Activated gamma-delta T cell treated with Interleukin-2 at 50 U/mL for 16 hours (primary cell): ENCODE measurements at regions not wholly inside any gene's neighbourhood (a gene's known extent, or its start where the extent isn't known, plus 50 kb on each side); places are given as distances from the start of the nearest gene placed in this dataset.
"Not testable (repeated sequence)": the region's sequence is repeated elsewhere in the genome, so short reads cannot be mapped to it uniquely, and the experiment has no call there.

Experiments used
- DNase-seq: peaks from one replicate; pipeline ENCODE4 v3.0.0-alpha.2; 2020

DNA sequence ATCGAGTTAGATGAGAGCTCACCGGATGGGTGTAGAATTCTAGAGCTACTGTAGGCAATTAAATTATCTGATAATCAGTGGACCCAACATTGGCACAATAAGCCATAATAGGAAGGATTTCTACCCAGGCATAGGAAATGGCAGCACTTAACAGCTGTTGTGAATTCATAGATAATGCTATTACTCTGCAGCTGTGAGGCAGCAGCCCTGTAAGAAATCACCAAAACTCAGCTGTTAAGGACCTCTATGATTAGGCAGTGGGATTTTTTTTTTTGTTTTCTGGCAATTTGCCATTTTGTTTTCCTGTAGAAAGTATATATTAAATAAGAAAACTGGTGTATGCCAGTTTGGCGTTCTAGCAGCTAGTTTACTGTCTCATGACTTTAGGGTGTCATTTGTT, 609.1 kb upstream of the SLC35B3 start:
- no peak for DNase-seq

DNA sequence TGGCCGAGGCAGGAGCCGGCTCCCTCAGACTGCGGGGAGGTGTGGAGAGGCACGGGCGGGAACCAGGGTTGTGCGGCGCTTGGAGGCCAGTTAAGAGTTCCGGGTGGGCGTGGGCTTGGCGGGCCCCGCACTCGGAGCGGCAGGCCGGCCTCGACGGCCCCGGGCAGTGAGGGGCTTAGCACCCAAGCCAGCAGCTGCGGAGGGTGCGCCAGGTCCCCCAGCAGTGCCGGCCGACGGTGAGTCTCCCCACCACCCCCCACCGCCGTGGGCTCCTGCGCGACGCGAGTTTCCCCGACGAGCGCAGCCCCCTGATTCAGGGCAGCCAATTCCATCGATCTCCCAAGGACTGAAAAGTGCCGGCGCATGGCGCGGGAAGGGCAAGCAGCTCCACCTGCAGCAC, 605.4 kb upstream of the SLC35B3 start:
- DNase-seq: no peak

DNA sequence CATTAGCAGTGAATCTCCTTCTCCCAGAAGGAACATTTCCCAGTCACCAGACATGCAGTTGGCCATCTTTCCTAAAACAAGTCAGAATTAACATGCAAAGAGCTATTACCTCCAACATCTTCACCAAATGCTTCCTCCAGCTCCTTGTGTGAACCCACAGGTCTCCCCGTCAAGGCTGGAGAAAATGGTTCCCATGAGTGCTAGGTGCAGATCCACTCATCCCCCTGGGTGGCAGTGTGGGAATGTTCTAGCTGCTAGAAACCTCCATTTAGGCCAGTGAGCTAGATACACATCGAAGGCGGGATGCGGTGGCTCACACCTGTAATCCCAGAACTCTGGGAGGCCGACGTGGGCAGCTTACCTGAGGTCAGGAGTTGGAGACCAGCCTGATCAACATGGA, 603.9 kb upstream of the SLC35B3 start:
- no peak for DNase-seq

DNA sequence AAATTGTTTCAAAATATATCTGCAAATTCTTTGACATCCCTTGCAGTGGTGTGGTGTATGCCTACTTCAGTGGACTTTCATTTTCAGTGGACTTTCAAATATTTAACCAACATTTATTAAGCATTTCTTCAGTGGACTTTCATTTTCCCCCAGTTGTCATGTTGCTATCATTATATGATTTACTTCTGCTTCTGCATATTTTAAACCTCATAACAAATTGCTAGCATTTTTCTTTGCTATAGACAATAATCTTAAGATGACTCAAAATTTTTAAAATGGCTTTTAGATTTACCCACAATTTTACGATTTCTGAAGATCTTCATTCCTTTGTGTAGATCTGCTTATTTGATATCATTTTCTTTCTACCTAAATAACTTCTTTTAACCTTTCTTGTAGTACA, 592.7 kb upstream of the SLC35B3 start:
- no peak for DNase-seq

DNA sequence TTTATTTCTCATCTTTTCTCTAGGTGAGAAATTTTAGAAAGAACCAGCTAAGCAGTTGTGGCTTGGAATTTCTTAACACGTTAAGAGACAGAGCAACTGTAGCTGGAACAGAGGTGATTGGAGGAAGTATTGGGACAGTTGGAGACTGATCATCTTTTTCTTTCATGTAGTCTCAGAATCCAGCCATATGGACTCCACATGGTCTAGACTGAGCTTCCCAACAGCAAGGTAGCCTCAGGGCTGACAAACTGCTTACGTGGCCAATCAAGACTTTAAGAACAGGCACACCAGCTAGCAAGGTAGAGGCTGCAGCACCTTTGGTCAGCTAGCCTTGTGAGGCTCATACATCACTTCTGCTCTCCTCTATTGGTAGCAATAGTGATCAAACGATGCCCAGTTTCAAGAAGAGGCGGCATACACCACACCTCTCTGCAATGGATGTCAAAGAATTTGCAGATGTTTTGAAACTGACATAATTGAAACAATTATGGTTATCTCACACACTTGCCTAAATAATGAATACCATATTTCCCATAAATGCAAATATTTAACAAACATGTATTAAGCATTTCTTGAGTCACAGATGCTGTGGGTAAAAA, 590.5 kb upstream of the SLC35B3 start:
- no peak for DNase-seq

DNA sequence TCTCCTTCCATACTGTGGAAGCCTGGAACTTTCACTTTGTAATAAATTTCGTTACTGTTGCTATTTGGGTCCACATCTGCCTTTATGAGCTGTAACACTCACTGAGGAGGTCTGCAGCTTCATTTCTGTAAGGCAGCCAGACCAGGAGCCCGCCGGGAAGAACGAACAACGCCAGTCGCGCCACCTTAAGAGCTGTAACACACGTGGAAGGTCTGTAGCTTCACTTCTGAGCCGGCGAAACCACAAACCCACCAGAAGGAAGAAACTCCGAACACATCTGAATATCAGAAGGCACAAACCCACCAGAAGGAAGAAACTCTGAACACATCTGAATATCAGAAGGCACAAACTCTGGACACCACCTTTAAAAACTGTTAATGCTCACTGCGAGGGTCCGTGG, 589.9 kb upstream of the SLC35B3 start:
- no peak for DNase-seq

DNA sequence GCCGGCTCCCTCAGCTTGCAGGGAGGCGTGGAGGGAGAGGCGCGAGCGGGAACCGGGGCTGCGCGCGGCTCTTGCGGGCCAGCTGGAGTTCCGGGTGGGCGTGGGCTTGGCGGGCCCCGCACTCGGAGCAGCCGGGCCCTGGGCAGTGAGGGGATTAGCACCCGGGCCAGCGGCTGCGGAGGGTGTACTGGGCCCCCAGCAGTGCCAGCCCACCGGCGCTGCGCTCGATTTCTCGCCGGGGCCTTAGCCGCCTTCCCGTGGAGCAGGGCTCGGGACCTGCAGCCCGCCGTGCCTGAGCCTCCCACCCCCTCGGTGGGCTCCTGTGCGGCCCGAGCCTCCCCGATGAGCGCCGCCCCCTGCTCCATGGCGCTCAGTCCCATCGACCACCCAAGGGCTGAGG, 588.9 kb upstream of the SLC35B3 start:
- DNase-seq: not testable (repeated sequence)

DNA sequence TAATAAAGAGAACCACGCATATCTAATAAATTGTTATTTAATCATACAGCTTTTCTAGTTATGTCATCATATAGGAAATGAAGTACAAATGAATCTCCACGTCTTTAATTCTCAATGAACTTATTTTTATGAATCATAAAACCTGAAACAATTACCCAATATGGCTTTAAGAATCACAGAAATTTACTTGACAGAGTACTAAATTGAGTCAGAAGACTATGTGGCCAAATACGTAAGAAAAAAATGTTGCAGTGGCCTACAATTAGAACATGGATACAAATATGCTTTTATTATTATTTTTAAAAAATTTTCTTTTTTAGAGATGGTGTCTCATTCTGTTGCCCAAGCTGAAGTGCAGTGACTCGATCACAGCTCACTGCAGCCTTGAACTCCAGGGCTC, 584.7 kb upstream of the SLC35B3 start:
- DNase-seq: no peak

DNA sequence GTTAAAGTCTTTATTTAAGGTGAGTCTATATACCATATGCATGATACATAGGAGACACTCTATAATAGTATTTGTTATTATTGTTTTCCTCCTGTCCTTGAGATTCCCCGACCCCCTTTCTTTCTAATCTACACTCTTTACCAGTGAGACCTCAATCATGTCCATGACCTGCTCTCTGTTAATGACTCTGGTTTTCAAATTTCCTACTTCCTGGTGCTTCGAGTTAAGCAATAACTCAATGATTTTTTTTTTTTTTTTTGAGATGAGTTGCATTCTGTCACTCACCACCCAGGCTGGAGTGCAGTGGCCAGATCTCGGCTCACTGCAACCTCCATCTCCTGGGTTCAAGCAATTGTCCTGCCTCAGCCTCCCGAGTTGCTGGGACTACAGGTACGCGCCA, 574.6 kb upstream of the SLC35B3 start:
- DNase-seq: no peak

DNA sequence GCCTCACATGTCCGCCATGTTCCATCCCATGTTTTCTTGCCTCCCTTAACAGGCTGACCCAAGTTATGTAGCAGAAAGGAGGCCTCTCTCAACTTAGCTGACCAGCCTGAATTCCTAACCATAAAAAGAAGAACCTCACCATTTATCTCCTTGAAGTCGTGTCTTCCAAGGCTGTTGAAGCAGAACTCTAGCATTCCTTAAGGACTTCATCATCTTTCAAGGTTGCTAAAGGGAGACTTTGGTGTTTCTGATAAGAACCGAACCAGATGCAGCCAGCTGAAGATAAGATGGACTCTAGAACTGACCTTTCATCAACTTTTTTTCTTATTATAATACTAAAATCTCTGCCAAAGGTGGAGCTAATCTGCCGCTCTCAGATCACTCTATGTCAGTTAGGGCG, 571.7 kb upstream of the SLC35B3 start:
- DNase-seq: no peak

DNA sequence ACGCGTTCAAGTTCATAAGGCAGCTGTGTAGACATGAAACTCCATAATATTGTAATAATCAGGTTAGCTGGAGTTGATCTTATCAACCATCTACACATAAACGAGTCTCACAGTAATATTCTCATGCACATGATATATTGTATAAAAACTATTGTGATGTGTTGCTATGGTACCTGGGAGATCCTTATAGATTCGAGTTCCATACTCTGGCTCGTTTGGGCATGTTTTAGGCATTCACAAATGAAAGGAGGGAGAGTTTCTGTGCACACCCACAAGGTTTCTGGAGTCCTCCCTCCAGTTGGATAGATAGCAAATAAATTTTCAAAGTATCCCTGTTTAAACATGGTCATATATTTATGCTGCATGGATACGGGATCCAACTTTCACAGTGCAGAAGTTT, 567.5 kb upstream of the SLC35B3 start:
- no peak for DNase-seq

DNA sequence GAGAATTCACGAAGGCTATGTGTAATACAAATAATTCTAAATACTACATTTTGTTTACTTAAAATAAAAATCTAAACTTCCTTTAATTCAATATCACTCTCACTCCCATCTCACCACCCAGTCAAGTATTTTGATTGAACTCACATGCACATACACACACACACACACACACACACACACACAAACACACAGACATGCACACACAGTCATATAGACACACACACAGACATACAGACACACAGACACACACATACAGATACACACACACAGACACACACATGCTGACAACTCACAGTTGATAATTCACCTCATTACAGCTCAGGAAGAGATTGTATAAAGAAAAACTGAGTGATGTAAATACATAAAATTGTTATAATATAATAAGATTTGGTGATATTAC, 559.8 kb upstream of the SLC35B3 start:
- DNase-seq: no peak

DNA sequence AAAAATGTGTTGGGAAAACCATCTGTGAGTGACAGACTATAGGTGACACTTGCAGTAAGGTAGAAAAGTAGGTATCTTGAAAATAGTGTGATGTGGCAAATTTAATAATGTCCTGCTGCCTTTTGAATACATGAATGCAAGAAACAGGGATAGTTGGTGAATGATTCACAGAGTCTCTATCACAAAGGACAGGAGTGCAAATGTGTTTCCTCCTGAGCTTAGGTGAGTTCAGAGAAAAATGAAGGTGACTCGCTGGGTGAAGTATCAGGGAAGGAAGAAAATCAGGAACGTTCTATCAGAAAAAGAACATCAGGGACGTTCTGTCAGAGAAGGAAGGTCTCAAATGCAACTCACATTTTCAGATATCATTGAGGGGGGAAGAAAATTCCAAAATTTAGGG, 557.8 kb upstream of the SLC35B3 start:
- DNase-seq: no peak

DNA sequence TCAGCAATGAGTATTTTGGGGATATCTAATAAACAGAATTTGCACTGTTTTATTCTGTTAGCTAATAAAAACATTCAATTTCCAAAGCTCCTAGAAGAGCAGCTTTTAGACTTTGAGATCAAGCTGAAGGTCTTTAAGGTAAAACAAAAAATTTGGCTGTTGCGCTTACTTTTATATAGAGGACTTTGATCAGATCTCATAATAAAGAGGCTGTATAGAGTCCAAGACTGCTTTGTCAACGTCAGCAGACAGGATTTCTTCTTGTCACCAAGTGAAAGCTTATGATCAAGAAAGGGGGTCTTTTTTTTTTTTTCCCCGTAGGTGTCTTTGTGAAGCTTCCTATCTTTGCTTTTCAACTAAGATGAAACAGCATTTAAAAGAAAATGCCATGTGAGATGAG, 556.5 kb upstream of the SLC35B3 start:
- DNase-seq: no peak

DNA sequence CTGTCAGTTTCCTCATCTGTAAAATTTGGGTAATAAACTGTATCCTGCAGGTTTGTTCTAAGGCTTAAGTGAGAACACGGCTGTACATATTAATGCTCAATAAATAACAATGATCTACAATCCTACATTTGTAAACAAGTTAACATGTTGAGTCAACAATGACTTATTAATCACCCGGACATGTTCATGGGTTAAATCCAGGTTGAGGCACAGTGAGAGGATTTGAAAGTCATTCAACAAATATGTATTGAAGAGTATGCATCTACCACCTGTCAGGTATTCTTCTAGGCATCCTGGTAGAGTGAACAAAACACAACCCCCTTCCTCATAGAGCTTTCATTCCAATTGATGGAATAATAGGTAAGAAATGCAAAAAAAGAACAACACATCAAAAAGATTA, 554.7 kb upstream of the SLC35B3 start:
- DNase-seq: no peak

DNA sequence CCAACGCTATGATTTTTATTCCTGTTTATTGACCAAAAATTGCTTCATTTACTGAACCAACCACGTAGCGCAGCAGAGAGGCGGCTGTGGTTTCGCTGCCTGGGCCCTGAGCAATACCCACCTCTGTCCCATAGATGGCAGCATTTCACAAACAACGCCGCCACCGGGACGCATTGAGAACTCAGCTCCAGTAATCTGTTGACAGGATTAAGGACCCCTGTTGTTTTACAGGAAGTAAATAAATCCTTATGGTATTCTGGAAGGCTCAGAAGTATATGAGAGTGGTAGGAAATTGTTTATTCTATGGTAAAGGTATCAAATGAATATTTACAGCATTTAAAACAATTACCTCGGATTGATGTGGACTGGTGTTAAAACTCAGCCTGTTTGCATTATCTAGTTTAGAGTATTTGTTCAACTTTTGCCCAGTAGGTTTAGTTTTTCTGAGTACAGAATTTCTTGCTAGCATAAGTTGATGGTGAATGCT, 547.9 kb upstream of the SLC35B3 start:
- peak; percentile 22 for DNase-seq

DNA sequence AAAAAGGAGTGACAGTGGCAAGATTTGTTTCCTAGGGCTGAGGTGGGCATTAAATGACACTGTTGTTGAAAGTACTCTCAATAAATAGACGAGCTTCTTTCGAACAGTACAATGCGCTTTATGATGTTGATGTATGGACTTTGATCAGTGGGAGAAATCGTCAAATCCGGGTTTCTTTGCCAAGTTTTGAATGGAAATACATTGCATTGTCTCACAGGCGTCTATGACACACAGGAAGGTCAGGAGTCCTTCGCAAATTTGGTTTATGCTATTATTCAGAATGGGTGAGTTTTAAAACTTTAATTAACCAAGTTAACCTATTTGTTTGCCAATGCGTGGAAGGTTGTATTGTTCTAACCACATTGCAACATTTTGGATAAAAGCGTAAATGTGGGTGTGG, 547.3 kb upstream of the SLC35B3 start:
- no peak for DNase-seq

DNA sequence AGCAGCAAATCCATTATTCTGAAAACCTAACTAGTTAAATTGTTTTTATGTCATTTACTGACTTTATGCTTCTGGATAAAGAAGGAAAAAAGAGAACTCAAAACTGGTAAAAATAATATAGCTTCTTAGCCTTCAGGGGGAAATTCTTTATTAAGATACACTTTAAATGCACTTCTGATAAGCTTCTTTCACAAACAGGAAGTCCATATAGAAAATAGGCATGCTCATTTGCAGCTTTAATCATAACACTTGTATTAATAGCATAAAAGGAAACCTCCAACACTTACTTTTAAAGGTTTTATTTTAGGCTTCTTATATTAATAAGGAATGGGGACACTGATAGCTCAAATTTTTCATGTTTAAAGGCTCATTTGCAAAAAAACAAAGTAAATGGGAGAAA, 538.0 kb upstream of the SLC35B3 start:
- DNase-seq: no peak

DNA sequence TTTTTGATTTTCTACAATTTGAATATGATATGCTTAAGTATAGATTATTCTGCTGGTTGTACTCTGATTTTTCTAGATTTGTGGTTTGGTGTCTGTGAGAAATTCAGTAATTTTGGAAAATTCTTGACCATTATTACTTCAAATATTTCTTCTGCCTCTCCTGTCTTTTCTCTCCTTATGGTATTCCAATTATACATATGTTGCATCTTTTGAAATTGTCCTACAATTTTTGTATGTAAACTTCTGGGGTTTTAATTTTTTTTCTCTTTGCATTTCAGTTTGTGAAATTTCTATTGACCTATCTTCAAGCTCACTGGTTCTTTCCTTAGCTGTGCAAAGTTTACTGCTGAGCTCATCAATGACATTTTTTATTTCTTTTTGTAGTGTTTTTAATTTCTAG, 534.4 kb upstream of the SLC35B3 start:
- no peak for DNase-seq

DNA sequence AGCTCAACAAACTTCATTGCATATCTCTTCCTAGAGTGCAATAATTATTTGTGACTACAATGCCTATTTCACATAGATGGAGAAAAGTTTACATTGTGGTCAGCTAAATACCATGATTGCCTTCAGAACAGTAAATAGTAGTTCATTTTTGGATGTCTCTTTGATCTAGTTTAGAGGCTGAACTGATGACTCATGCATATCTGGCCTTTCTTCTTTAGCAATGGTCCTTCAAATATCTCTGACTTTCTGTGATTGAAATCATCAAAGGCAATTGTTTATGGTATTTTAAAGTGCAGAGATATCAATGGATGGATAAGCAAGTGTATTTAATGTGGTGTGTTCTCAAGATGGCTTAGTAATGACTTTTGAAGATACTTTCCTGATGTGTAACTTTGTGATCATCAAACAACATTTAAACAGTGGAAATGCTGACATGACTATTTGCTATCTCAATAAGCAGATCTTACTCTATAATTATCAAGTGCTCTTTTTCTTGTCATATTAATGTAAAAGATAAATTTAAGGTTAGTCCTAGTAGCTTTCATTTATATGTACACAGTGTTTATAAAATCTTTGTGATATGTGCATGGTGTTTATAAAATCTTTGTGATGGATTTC, 523.7 kb upstream of the SLC35B3 start:
- no peak for DNase-seq

DNA sequence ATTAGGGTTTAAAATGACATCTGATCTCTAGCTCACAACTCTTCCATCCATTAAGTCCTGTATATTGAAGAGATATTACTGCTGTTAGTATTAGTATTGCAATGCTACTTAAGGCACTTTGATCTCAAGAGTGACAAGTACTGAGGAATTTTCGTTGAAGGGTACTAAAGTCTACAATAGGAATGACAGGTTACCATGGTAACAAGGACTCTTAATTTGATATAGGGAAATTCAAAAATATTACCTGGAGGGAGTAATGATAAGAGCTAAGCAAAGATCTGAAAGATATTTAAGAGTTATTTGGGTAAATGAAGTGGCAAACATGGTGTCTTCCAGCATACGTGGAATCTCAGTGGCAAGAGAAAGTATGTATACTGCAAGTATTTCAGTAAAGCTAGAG, 518.0 kb upstream of the SLC35B3 start:
- no peak for DNase-seq

DNA sequence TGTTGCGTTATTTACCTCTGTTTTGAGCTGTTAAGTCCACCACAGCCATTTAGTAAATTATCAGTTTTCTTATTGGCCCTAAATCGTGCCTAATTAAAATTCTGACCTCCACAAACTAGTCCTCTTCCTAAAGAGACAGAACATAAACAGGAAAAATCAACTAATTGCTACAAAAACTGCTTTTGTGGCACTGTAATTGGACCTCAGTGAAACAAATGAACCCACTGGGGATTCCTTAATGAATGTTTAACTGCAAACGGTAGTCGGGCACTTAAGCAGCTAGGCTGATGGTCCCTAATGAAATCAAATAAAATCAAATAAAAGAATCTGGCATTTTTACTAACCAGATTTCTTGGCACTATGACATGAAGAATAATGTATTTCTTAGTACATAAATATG, 513.4 kb upstream of the SLC35B3 start:
- no peak for DNase-seq

DNA sequence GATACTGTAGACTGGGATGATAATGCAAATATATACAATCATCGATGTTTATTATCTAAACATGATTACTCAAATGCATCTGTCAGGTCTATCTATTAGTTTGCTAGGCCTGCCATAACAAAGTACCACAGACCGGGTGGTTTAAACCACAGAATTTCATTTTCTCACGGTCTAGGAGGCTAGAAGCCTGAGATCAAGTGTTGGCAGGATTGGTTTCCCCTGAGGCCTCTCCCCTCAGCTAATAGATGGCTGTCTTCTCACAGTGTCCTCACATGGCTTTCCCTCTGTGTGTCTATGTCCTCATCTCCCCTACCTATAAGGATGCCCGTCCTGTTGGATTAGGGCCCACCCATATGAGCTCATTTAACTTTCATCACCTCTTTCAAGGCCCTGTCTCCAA, 512.6 kb upstream of the SLC35B3 start:
- no peak for DNase-seq

DNA sequence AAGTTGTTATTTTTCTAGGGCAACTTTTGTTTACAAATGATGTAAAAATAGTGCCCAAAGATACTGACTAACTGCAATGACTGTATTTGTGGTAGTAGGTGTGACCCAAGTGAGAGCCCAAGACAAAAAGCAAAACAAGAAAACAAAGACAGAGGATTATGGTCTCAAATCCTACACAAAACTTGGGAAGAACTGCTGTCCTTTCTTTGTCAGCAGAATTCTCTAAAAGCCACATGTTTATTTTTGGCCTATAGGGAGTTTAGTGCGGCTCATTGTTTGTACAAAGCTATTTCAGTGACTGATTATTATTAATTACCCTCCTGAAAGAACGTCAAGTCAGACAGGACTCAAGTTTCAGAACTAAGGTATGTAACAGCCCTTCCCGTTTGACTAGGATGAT, 509.2 kb upstream of the SLC35B3 start:
- DNase-seq: no peak

DNA sequence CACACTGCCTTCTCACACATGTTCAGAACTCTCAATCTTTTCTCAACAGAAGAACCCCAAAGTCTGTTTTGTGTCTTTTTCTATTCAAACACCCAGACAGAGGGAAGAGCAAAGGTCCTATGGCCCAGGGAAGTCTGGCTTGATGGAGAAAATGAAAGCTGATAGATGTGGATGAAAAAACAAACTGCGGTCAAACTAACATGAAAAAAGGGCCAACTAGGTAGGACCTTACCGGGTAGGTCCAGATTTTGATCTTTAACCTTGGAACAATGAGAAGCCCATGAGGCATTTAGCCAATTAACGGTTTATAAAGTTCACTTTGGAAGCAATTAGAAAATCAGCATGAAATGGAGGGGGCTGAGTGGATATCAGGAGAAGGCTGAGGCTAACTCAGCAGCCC, 507.7 kb upstream of the SLC35B3 start:
- DNase-seq: no peak
